Loucy (cell line): ENCODE measurements at regions not wholly inside any gene's neighbourhood (a gene's known extent, or its start where the extent isn't known, plus 50 kb on each side); places are given as distances from the start of the nearest gene placed in this dataset.

Experiments used
- H2AFZ ChIP-seq: fragments of 200-600 bp; sonication (generic); 2 replicates; pipeline ENCODE4 v1.6.0; 2016; ENCODE audit warnings: antibody characterized with exemption, mild to moderate bottlenecking, low read length, moderate library complexity
- H3F3A ChIP-seq: fragments of 200-600 bp; 2 replicates; pipeline ENCODE4 v1.6.0; 2016; ENCODE audit warnings: antibody characterized with exemption, low read depth, mild to moderate bottlenecking
- H3K27me3 ChIP-seq: fragments of 200-600 bp; sonication (generic); 2 replicates; pipeline ENCODE4 v1.6.1; 2014; ENCODE audit warnings: low read length, mild to moderate bottlenecking; ENCODE audit not compliant: insufficient read depth, poor library complexity, severe bottlenecking
- H3K36me3 ChIP-seq: fragments of 200-600 bp; sonication (generic); 2 replicates; pipeline ENCODE4 v1.6.1; 2016; ENCODE audit warnings: low read length; ENCODE audit not compliant: insufficient read depth
- H3K4me1 ChIP-seq: fragments of 200-600 bp; sonication (generic); 2 replicates; pipeline ENCODE4 v1.5.1; 2014; ENCODE audit warnings: low read length, mild to moderate bottlenecking; ENCODE audit not compliant: insufficient read depth, poor library complexity, severe bottlenecking
- H3K4me2 ChIP-seq: fragments of 200-600 bp; sonication (generic); 2 replicates; pipeline ENCODE4 v1.6.0; 2014; ENCODE audit warnings: antibody characterized with exemption, low read length, low read depth, mild to moderate bottlenecking; ENCODE audit not compliant: poor library complexity, severe bottlenecking
- H3K4me3 ChIP-seq: fragments of 200-600 bp; sonication (generic); 2 replicates; pipeline ENCODE4 v1.5.1; 2014; ENCODE audit warnings: low read length, mild to moderate bottlenecking, mixed read lengths; ENCODE audit not compliant: poor library complexity, severe bottlenecking
- H3K79me2 ChIP-seq: fragments of 200-600 bp; sonication (generic); 2 replicates; pipeline ENCODE4 v1.6.1; 2014; ENCODE audit warnings: low read length; ENCODE audit not compliant: insufficient read depth
- H3K9ac ChIP-seq: fragments of 200-600 bp; sonication (generic); 2 replicates; pipeline ENCODE4 v1.6.0; 2014; ENCODE audit warnings: mild to moderate bottlenecking, low read depth, low read length, moderate library complexity; ENCODE audit not compliant: poor library complexity, severe bottlenecking
- H3K9me2 ChIP-seq: fragments of 200-600 bp; sonication (generic); replicated peaks from 2 replicates; pipeline ENCODE4 v1.6.1; 2016; ENCODE audit warnings: low read depth, low read length, mixed read lengths
- H3K9me3 ChIP-seq: fragments of 200-600 bp; sonication (generic); 2 replicates; pipeline ENCODE4 v1.6.1; 2014; ENCODE audit warnings: mild to moderate bottlenecking, antibody characterized with exemption, low read length, low read depth; ENCODE audit not compliant: insufficient read depth
- H4K20me1 ChIP-seq: fragments of 200-600 bp; sonication (generic); 2 replicates; pipeline ENCODE4 v1.6.0; 2014; ENCODE audit warnings: antibody characterized with exemption, low read length, mild to moderate bottlenecking; ENCODE audit not compliant: insufficient read depth, poor library complexity, severe bottlenecking
- EZH2phosphoT487 ChIP-seq: fragments of 200-600 bp; IDR thresholded peaks from 2 replicates; pipeline ENCODE4 v1.6.1; 2018; ENCODE audit warnings: antibody characterized with exemption, mild to moderate bottlenecking, moderate library complexity, borderline replicate concordance
- TF ChIP-seq, protein P1 (sequence below): fragments of 200-600 bp; sonication (generic); conservative IDR thresholded peaks from 2 replicates; pipeline ENCODE4 v1.5.1; 2014; ENCODE audit warnings: mild to moderate bottlenecking, antibody characterized with exemption, low read length

DNA sequence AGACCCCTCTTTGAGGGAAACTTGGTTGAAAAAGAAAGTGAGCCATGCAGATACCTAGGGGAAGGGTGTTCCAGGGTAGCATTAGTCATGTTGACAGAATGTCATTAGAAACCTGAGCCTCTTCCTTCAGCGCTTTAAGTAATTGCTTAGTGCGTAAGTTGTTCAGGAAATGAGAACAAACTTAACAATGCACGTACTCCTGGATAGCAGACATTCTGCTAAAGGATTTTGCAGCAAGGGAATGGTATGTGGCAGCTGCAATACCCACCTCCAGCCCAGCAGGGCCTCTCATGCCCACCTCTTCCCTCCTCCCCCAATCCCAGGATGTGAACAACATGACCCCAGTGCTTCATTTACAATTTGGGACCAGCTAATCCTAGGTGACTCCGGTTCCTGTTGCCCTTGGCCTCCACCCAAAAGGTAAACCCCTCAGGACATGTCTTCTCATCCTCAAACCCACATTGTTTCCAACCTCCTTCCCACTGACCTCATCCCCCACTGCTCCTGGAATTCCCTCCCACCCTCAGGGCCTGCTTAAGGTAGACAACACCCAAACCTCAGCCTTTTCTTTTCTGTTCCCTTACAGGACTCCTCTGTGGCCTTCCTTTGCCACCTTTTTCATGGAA is 98.0 kb upstream of the BCAR3 start:
- H3K4me2 ChIP-seq: no peak overlapping the region

DNA sequence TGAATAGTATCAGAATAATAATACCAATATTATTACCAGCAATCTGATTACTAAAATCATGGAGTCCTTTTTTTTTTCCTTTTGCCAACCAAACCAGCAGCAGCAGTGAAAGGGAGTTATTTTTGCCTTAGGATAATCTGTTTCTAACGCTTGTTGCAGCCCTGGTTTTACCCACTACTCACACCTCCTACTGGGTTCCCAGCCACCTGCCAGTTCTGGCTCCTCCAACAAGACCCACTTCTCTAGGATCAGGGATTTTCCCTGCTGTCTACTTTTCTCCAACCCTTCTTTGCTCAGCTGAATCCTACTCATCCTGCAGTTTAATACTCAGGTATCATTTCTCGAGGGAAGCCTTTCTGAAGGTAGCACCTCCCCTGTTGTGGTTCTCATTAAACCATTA is 96.8 kb upstream of the BCAR3 start:
- Histone ChIP-seq H3K4me2 (no peak overlapping the region), H3K9ac (no peak overlapping the region), H3K4me3 (no peak overlapping the region), H3K27me3 (no peaks in the 10 kb centered on the region), H4K20me1 (no peaks in the 10 kb centered on the region), H3F3A (no peaks in the 10 kb centered on the region), H3K36me3 (no peaks in the 10 kb centered on the region), H3K79me2 (no peaks in the 10 kb centered on the region), H3K9me3 (no peaks in the 10 kb centered on the region), H2AFZ (no peak overlapping the region), H3K9me2 (no peaks in the 10 kb centered on the region), H3K4me1 (no peaks in the 10 kb centered on the region)
- TF ChIP-seq EZH2phosphoT487: no peak
- TF ChIP-seq, protein P1, sequence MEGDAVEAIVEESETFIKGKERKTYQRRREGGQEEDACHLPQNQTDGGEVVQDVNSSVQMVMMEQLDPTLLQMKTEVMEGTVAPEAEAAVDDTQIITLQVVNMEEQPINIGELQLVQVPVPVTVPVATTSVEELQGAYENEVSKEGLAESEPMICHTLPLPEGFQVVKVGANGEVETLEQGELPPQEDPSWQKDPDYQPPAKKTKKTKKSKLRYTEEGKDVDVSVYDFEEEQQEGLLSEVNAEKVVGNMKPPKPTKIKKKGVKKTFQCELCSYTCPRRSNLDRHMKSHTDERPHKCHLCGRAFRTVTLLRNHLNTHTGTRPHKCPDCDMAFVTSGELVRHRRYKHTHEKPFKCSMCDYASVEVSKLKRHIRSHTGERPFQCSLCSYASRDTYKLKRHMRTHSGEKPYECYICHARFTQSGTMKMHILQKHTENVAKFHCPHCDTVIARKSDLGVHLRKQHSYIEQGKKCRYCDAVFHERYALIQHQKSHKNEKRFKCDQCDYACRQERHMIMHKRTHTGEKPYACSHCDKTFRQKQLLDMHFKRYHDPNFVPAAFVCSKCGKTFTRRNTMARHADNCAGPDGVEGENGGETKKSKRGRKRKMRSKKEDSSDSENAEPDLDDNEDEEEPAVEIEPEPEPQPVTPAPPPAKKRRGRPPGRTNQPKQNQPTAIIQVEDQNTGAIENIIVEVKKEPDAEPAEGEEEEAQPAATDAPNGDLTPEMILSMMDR: no peak

More for the DNA sequence above, 98.0 kb upstream of the BCAR3 start:
- Histone ChIP-seq H3K27me3 (no peaks in the 10 kb centered on the region), H3K9me2 (no peaks in the 10 kb centered on the region), H3K36me3 (no peaks in the 10 kb centered on the region), H3K9ac (no peak overlapping the region), H2AFZ (no peak overlapping the region), H3K4me1 (no peaks in the 10 kb centered on the region), H3K9me3 (no peaks in the 10 kb centered on the region), H3F3A (no peaks in the 10 kb centered on the region), H3K4me3 (no peak overlapping the region), H3K79me2 (no peaks in the 10 kb centered on the region), H4K20me1 (no peaks in the 10 kb centered on the region)
- TF ChIP-seq, protein P1: no peak
- TF ChIP-seq EZH2phosphoT487: no peak

- Histone ChIP-seq H2AFZ (no peak overlapping the region), H3K4me3 (no peak overlapping the region), H3K9ac (no peak overlapping the region), H3K4me2 (no peak overlapping the region), H3K27me3 (no peaks in the 10 kb centered on the region), H3K9me2 (no peaks in the 10 kb centered on the region), H3F3A (no peaks in the 10 kb centered on the region), H3K9me3 (no peaks in the 10 kb centered on the region), H3K36me3 (no peaks in the 10 kb centered on the region), H3K79me2 (no peaks in the 10 kb centered on the region), H4K20me1 (no peaks in the 10 kb centered on the region), H3K4me1 (no peaks in the 10 kb centered on the region)
- TF ChIP-seq EZH2phosphoT487: no peak
- TF ChIP-seq, protein P1: no peak
Measured at GRCh38 chr1:93777255-93777654, 95.6 kb upstream of the BCAR3 start.
